HG03442 (cell line): ENCODE measurements at regions not wholly inside any gene's neighbourhood (a gene's known extent, or its start where the extent isn't known, plus 50 kb on each side); places are given as distances from the start of the nearest gene placed in this dataset.
"Not testable (repeated sequence)": the region's sequence is repeated elsewhere in the genome, so short reads cannot be mapped to it uniquely, and the experiment has no call there.

Source experiments
- ATAC-seq: cut with Tn5 transposase; IDR thresholded peaks from one replicate; pipeline ENCODE4 v1.9.1; 2021; ENCODE audit warnings: mild to moderate bottlenecking, moderate library complexity; ENCODE audit not compliant: unreplicated experiment

DNA sequence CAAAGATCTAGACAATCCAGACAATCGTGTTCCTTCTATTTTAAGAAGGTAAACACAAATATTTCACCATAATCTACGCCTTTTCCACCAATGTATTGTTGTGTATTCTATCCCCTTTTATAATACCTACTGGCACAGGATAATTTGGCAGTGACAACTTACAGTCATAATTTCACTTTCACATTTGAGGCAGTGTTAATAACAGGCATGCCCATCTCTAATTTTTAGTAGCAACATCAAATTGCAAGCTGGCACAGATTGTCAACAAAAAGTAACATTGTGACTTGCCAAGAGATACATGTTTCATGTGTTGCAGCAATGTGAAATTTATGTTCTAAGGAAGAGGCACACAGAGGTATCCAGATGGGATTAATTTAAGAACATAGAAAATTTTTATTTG is 912.5 kb upstream of the PABPC4L start:
- ATAC-seq: no peak

DNA sequence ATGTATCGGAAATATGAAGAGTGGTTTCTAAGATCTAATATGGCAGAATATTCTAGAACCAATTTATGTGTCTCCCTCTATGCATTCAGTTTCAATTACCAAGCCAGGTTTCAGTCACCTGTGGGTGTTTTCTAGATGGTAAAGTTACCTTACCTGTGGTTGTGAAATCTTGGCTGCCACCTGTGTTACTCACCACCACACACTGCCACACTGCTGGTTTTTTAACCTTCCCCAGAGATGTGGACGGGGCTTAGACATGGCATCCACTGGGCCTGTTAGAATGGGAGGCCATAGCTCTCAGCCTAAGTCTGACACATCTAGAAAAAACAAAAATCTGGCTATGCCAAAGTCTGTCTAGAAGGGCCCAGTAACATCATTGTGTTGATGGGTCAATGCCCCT is 896.5 kb upstream of the PABPC4L start:
- no peak for ATAC-seq

DNA sequence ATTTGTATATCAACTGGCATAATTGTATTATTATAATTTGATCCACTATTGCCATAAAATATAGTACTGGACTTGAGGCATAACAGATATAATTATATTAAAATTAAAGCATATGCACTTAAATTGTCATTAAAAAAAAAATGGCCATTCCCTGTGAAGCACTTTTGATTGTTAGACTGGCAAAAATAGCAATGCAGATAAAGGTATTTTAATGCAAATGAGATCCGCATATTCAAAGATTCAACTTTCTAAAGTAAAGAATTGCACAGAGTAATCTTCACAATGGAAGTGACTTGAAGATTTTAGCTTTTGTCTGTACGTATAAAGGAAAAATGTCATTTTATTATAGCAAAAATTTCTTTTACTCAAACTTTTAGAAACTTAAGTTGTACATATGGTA is 871.8 kb upstream of the PABPC4L start:
- ATAC-seq: no peak

DNA sequence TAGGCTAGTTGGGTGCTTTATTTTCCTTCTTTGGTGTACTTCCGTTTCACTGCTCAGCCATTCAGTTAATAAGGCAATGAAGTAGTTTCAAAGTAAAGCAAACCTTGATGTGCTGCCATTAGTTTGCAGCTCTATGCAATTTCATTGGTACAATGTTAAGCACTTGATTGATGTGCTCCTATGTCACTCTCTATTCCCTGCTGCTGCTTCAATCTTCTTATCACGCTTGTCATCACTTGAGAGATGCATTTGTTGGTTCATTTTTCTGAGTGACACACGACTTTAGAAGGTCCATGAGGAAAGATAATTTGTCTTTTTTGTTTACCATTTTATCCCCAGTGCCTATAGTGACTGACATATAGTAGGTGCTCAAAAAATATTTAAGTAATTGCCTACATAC is 871.0 kb upstream of the PABPC4L start:
- ATAC-seq: no peak

DNA sequence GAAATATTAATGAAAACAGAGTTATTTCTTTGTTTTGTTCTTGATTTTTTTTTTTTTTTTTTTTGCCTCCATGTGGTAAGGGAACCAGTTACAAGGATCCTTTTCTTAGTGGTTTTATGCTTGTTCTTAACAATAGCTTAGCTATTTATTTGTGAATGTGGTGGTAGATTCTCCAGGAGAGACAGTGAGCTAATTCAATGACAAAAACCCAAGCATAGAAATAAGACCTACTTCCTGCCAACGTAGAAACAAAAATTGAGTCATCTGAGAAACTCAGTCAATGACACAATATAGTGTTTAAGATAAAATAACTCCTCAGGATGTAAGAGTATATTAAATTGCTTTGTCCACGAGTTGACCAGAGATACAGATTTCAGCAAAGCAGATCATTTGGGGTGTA is 863.8 kb upstream of the PABPC4L start:
- ATAC-seq: no peak

DNA sequence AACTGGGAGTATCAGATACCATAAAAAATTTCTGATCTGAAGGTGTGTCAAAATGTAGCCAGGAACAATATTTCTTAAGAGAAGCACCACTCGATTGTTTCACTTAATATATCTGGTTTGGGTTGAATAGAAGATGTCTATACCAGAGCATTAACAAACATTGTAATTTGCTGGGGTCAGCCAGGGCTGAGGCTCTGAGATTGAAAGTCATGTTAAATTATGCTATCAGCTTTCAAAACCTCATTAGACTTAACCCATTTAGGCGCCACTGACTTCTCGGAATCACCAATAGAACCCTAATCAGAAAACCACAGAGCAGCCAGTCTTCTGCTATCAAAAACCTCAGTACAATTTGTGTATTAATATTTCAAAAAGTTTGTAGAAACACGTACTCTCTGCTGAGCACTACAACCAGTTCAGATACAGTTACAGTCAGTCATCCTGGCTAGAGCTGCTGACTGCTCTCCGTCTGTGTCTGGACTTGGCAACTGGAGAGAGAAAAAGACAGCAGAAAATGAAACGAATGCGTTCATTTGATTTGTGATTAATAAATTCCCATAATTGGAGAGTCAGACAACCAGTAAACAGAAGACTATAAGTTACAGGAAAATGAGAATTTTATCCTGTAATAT is 848.6 kb upstream of the PABPC4L start:
- no peak for ATAC-seq

DNA sequence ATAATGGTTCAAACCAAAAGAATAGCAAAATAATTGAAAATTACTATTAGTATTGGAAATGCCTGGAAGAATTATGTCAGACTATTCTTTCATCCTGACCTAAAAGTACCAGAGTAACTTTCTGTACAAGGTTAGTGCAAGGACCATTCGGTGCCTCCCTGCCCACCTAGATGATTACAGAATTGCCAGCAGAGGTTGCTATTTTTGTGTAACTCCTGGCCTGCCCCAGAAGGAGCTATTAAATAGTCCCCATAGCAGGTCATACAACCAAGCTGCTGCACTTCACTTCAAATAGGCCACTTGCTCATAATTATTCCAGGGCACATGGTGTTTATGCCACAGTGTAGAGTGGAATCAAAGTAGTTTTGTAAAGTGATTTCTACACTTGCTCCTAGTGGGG is 831.1 kb upstream of the PABPC4L start:
- ATAC-seq: no peak

DNA sequence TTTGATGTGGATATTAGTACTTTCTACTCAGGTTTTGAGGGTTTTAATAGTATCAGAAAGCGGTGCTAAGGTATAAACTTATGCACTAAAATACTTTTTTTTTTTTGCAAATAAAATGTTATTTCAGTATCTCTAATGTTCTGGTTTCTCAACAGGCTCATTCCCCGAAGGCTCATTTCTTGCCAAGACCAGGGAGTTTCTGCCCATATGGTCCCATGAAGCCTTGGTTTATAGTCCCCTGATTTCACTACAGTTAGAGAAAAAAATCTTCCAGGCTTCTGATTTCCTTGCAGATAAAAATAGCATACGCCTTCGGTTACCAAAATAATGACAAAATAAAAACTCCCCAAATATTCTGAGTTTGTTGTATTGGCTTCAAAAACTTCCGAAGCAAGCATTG is 814.2 kb upstream of the PABPC4L start:
- no peak for ATAC-seq

DNA sequence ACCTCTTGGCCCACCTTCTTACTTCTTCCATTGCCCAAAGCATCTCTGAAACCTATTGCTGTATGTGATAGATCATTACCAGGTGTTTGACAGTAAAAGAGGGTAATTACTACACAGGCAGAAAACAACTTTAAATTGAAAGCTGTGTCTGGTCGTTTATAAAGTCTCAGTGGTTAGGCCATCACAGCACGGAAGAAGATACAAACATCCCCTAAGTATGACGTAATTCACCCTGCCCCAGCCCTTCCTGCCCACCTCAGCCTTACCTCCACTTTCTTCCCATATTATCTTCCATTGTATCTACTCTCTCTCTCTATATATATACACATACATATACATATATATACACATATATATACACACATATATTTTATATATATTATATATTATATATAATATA is 805.8 kb upstream of the PABPC4L start:
- no peak for ATAC-seq

DNA sequence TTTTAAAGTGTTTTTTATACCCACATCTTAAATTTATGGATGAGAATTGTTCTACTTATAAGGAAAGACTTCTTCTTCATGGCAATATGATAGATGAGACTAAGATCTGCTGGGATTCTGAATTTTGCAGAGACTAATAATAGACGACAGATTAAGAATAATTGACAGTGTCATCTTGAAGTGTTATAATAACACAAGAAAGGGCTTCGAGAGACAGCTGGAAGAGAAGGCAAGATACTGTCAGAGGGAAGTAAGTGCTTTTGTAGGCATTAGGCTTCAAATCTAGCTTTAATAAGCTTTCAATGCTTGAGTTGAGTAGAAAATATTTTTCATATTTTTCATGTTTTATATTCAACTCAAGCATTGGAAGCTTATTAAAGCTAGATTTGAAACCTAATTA is 797.6 kb upstream of the PABPC4L start:
- no peak for ATAC-seq

DNA sequence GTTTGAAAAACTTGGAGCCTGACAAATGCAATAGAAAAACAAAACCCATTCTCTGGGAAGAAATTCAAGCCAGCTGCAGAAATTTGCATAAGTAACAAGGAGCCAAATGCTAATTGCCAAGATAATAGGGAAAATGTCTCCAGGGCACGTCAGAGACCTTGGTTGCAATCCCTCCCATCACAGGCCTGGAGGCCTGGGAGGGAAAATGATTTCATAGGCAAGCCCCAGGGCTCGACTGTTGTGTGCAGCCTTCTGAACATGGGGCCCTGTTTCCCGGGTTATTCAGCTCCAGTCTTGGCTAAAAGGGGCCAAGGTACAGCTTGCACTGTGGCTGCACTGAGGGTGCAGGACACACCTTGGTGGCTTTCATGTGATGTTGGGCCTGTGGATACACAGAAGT is 760.4 kb upstream of the PABPC4L start:
- ATAC-seq: no peak

DNA sequence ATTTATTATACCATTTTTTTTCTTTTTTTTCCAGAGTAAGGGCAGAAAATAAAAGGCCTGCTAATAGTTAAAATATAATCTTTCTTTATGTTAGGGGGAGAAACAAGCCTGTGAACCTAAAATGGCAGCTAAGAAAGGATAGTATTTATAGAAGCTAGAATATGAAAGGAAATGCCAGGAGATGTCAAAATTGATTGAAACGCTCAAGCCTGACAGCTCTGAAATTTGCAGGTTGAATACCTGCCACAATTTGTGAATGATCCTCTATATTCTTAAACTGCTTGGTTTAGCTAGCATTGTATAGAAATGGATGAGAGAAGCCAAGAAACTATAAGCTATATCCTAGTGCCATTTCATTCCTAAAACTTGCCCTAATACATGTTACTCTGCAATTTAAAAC is 757.3 kb upstream of the PABPC4L start:
- ATAC-seq: no peak

DNA sequence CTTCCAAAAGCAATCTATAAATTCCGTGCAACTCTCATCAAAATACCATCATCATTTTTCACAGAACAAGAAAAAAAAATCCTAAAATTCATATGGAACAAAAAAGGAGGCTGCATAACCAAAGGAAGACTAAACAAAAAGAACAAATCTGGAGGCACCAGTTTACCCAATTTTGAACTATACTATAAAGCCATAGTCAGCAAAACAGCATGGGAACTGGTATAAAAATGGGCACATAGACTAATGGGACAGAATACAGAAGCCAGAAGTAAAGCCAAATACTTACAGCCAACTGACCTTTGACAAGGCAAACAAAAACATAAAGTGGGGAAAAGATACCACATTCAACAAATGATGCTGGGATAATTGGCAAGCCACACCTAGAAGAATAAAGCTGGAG is 753.5 kb upstream of the PABPC4L start:
- no peak for ATAC-seq

DNA sequence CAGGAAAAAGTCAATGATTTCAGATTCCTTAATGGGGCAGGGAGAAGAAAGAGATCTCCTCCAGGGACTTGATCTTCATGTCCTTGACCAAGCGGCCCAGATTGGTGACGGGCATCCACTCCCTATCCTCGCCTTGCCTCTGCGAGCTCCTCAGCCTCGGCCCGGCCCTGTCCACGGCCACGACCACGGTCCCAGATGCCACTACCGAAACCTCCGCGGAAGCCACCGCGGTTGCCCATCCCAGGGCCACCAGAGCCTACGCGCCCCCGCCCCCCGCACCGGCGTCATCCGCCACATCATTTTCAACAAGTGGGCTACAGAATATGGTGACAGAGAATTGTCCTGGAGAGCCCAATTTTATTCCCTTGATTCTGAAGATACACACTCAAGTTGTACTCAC is 751.2 kb upstream of the PABPC4L start:
- ATAC-seq: no peak

DNA sequence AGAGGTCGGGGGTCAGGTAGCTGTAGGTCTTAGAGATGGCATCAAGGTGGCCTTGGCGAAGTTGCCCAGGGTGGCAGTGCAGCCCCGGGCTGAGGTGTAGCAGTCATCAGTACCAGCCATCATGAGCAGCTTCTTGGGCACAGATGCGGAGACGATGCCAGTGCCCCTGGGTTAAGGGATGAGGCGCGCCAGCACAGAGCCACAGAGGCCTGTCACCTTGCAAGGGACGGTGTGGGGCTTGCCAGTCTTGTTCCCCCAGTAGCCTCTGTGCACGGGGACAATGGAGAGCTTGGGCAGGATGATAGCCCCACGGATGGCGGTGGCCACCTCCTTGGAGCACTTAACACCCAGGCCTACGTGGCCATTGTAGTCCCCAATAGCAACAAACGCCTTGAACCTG is 750.7 kb upstream of the PABPC4L start:
- ATAC-seq: no peak

DNA sequence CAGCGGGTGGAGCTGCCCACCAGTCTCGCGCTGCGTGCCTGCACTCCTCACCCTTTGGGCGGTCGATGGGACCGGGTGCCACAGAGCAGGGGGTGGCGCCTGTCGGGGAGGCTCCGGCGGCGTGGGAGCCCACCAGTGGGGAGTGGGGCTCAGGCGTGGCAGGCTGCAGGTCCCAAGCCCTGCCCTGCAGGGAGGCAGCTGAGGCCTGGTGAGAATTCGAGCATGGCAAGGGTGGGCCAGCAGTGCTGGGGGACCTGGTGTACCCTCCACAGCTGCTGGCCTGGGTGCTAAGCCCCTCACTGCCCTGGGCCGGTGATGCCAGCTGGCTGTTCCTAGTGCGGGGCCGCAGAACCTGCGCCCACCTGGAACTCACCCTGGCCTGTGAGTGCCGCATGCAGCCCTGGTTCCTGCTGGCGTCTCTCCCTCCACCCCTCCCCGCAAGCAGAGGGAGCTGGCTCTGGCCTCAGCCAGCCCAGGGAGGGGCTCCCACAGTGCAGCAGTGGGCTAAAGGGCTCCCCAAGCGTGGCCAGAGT is 746.6 kb upstream of the PABPC4L start:
- no peak for ATAC-seq

DNA sequence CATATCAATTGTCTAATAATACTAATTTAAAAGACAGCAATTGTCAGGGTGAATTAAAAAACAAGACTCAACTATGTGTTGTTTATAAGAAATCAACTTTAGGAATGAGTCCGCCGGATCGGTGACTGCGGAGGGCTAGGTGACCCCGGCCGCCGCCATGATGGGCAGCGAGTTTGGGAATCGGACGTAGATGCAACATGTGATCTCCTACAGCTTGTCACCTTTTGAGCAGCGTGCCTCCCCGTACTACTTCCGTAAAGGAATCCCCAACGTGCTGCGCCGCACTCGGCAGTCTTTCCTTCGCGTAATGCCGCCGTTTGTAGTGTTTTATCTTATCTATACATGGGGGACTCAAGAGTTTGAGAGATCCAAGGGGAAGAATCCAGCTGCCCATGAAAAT is 742.5 kb upstream of the PABPC4L start:
- no peak for ATAC-seq

DNA sequence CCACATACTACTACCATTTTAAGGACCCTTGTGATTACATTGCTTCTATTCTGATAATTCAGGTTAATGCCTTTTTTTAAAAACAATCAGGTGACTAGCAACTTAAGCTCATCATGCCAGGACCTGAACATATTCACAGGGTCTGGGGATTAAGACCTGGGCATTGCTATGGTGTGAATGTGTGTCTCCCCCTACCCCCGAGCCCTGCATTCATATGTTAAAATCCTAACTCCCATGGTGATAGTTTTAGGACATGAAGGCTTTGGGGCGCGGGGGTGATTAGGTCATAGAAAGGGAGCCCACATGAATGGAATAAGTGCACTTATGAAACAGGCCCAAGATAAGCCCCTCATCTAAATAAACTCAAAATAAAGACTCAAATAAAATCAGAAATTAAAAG is 734.4 kb upstream of the PABPC4L start:
- no peak for ATAC-seq

DNA sequence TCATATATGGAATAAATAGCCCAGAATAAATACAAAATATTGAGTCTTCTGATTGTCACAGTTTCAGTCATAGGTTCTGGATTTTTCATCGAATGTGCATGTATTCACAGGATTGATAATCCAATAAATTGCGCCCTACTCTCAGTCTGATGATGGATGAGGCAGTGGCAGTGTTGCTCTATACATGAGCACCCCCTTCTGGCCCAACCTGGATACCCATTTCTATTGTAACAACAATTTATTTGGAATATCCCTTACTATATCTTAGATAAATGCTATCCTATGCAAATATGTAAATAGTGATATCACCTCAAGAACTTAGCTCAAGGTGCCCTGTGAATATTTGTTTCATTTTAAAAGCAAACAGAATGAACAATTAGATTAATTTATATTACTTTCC is 733.7 kb upstream of the PABPC4L start:
- no peak for ATAC-seq

DNA sequence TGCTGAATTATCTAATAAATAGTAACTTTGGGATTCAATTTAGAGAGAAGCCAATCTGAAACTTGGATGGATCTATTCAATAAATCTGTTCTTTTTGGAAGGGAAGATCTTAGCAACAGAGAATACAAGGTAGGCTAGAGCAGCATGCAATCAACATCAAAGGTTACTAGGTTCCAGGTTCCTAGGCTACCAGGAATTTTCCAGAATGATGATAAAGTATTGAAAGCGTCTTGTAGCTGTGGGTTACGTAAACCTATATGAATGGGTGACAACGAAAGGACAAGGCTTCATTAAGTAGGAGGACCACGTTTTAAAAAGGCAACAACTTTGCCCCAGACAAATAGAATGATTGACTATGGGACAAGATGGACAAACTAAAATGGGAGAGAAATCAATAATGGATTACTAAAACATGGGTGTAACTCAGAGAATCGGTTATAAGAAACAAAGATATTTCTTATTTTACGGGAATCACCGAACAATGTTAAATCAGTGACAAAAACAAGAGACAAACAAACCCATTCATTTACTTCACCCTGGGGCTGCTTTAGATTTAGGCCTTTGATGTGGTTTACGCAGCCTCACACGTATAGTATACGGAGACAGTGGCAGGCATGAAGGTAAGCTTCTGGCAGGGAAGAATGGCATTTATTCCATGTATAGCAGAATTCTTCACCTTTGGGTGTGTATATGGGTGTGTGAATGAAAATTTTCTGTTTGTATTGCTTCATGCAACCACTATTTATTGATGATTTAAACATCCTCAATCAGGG is 732.6 kb upstream of the PABPC4L start:
- ATAC-seq: no peak

DNA sequence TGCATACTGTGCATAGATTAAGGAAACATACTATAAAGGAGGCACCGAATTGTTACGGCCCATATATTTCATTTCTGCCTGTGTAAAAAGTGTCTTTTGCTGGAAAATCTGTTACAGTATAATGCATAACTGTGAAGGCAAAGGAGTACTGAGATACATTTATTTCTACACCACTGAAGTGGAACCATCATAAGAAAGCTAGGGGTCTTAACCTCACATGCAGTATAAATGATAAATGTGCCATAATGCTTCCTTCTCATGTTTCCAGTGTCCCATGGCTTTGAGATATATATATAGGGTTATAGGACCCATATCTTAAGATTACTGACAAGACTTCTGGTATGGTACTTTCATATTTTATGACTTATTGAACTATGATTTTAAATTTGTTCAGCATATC is 713.8 kb upstream of the PABPC4L start:
- no peak for ATAC-seq

DNA sequence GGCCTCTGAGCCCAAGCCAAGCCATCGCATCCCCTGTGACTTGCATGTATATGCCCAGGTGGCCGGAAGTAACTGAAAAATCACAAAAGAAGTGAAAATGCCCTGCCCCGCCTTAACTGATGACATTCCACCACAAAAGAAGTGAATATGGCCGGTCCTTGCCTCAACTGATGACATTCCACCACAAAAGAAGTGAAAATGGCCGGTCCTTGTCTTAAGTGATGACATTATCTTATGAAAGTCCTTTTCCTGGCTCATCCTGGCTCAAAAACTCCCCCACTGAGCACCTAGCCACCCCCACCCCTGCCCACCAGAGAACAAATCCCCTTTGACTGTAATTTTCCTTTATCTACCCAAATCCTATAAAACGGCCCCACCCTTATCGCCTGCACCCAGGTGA is 712.7 kb upstream of the PABPC4L start:
- ATAC-seq: not testable (repeated sequence)

DNA sequence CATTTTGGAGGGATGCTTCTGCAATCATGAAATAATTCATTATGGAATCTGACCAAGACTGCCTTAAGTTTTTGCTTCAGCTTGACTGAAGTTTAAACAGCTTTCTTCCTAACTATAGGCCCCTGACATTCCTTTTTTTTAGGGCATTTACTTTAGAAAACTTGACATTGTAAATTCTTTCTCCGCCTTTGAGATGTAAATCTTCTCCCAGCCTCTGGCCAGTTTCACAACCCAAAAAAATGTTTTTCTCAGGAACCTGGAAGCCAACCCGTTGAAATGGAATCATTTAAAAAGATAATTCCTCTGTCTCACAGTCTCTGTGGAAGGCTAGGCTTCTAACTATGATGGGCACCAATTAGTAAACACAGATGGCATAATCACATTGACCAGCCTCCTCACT is 710.4 kb upstream of the PABPC4L start:
- ATAC-seq: no peak
